ENCODE measurements at regions not wholly inside any gene's neighbourhood (a gene's known extent, or its start where the extent isn't known, plus 50 kb on each side); places are given as distances from the start of the nearest gene placed in this dataset.

DNA sequence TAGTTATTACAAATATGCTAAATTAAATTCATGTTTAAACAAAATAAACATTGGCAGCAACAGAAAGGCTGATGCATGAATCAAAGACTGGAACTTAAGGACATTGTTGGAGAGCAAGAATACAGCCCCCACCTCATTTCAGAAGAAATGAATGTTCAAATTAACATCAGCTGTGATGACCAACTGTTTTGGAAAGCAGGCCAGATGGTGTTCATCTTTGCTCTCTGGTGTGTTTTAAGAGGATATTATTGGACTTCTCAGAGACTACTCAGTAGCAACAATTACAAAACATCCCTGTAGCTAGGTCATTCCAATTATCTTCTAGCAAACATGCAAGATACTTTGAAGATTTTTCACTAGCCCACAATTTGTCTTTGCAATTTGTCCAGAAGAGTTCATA is 118.6 kb upstream of the DOK5 start:
- DNase-seq (ENCODE audit: low read depth in 4 of 4, low spot score in 2 of 4), result peak in 1 of 4 donors; percentile 29

DNA sequence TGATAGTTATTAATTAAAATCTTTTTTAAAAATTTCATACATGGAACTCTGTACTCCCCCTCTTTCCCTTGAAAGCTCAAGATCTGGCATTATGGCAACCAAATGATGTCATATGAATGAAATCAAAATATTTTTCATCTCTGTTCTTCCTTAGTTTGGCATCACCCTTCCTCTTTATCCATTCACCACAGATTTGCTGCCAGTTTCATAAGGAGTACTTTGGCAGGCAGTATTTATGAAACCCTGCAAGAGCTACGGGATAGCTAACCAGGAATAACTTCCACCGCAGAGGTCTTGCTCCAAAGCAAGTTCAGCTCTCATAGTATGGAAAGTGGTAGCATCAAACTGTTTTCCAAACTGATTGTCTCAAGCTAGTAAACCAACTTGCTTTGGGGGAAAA is 113.9 kb upstream of the DOK5 start:
- no peak for DNase-seq (ENCODE audit: low read depth in 4 of 4, low spot score in 2 of 4)

DNA sequence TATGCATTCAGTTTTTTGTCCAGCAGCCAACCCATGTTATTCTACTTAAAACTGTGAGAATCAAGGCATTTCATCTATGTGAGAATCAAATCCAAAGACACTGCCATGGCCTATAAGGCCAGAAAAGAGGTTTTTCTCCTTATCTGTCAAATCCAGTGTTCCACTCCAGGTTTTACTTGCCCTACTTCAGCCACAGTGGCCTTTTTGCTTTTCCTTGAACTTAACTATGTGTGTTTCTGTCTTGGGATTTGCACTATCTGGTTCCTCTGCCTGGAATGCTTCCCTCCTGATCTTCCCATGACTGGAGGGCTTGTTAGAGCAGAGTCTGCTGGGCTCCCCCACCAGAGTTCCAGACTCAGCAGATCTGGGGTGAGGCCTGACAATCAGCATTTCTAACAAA is 113.1 kb upstream of the DOK5 start:
- no peak for DNase-seq (ENCODE audit: low read depth in 4 of 4, low spot score in 2 of 4)

- no peak for DNase-seq (ENCODE audit: low read depth in 4 of 4, low spot score in 2 of 4)
These were observed 111.0 kb upstream of the DOK5 start for GRCh38 chr20:54364365-54364764.

DNA sequence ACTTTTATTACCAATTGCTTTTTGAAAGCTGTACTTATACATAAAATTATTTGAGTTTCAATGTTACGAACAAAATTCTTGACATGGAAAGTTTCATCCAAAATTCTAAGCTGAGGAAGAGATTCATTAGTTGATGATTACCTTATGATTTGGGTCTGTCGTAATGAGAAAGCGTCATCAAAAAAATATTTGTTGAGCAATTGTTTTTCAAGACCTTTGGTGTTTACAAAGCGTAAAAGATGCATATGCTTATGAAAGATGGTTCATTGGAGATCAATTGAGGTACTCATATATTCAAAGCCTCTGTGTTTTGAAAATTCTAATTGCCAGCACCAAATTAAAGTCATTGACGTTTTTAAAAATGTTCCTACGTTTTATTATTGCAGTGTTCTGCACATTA is 110.5 kb upstream of the DOK5 start:
- no peak for DNase-seq (ENCODE audit: low read depth in 4 of 4, low spot score in 2 of 4)

DNA sequence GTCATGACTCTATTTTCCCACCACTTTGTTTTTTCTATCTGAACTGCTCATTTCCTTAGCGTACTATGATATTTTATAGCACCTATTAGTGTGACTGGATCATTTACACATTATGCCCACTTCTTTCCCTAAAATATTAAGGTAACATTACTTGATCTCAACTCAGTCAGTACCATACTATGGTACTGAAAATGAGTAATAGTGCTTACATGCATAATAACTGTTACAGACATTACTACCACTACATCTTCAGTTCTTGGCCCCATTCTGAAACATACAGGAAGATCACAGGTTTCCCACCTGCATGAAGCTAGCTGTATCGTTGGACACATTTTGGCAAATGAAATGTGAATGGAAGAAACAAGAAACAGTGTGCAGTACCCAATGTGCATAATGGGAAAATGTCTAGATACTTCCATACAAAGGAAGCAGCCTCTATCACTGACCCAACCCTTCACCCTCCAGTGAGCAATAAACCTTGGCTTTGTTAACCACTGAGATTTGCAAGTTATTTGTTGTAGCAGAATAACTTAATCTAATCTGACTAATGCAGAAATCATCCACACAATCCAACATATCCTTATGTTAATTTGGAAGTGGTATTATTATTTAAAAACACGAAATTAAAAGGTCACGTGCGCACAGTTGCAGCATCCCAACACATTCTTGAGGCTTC is 108.6 kb upstream of the DOK5 start:
- no peak for DNase-seq (ENCODE audit: low read depth in 4 of 4, low spot score in 2 of 4)

DNA sequence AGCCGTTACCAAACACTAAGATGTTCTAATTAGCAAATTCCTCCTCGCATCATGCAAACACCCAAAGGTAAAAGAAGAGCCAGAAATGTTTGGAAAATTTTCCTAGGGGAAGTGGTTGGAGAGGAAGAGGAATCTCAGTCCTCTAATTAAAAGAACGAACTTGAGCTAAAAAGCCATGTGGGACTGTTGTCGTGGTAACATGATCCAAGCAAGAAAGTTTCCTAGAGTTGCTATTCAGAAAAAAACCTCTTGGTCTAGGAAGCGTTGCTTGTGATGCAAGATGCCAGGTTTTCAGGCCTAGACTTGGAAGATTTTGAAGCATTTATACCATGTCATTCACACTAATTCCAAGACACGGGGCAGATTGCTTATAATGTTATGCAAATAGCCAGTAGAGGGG is 106.8 kb upstream of the DOK5 start:
- DNase-seq (ENCODE audit: low read depth in 4 of 4, low spot score in 2 of 4), result no peak

DNA sequence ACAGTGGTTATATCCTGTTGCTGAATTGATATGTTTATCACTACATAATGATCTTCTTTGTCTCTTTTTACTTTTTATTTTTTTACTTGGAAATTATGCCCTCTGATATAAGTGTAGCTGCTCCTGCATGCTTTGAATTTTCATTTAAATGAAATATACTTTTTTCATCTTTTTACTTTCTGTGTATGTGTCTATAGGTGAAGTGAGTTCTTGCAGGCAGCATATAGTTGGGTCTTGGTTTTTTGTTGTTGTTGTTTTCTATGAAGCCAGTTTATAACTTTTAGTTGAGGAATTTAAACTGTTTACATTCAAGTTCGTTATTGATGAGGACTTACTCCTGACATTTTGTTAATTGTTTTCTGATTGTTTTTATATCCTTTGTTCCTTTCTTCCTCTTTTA is 103.1 kb upstream of the DOK5 start:
- no peak for DNase-seq (ENCODE audit: low read depth in 4 of 4, low spot score in 2 of 4)

GRCh38 chr20:54377992-54378773 is 97.2 kb upstream of the DOK5 start:
- no peak for DNase-seq (ENCODE audit: low read depth in 4 of 4, low spot score in 2 of 4)

DNA sequence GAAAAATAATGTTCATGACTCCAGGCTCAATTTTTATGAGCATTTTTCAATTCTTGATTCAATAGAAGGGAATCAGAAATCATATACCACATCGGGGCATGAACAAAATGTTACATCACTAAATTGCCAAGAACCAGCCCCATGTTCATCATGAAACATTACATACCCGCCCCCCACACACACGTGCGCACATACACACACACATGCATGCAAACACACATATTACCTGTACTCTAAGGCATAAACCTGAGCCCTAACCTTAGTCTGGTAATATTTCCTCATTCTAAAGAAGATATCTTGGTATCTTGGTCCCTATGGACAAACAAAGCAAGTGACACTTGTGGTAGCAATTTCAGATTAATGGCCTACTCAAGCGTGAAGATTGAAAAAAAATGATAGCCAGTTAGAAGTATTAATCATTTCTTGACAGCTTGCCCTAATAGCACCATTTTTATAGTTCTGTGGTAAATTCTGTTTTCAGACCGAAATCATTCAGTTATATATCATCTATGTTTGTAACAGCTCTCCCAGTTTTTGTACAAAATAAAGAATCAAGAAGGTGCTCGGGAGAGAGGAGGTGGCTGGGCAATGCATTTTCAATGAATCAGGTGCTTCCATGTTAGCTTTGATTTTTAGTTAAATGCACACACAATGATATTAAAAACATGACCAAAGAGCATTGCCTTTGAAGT is 95.4 kb upstream of the DOK5 start:
- DNase-seq (ENCODE audit: low read depth in 4 of 4, low spot score in 2 of 4), result no peak

DNA sequence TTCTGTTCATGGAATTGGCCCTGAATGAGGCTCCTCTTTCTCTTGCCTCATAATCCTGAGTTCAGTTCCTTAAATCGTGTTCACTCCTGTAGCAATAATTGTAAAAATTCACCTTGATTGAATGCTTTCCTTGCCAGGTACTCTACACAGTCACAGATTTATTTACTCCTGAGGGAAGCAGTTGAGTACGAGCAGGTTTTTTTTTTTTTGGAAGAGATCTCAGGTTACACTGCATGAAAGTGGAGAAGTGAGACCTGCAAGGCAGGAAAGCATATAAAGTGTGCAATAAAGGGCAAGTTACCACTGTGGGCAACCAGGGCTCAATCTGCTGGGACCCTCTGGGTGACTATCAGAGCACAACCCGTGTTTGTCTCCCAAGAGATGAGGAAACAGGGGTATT is 93.0 kb upstream of the DOK5 start:
- DNase-seq (ENCODE audit: low read depth in 4 of 4, low spot score in 2 of 4), result peak in 1 of 4 donors; percentile 24

DNA sequence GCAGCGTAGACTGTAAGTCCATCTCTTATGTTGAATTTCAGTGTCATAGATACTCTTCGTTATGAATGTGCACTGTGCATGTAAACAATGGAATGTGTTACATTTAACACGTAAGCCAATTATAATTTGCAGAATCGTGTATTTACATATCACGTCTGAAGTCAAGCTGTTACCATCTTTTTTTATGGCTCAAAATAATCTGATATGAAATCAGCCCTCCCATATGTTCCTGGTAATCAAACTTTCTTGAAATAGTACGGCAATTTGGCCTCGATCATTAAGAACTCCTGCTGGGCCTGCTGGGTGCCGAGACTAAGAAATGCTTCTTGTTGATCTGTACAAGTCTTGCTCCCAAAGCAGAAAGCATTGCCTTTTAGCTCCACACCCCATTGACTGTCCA is 89.6 kb upstream of the DOK5 start:
- no peak for DNase-seq (ENCODE audit: low read depth in 4 of 4, low spot score in 2 of 4)

DNA sequence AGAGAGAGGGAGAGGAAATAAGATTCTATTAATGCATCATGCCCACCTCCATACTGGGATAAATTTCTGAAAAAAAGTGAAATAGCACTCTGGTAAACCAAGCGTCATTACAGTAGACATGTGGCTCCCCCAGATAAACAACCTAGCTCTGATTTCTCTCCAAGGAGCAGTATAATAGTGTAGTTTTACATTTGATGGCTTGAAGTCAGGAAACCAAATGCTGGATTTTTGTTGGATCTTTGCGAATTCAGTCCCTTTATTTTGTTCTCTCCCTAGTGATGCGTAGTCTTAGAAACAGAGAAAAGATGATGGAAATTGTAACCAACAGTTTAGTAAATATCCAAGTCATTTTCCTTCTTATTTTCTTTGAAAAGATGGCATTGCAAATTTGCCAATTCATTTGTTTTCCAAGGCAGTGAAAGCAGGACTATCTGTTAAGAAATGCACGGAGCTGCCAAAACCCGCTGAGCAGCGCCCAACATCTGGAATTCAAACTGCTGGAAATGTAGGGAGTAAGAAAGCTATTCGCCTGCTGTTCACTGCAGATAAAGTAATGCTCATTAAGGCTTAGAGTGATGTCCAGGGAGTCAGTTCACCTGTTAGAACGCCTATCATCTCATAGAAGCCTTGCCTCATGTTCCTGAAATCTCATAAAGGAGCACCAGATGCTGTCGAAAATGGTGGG is 85.7 kb upstream of the DOK5 start:
- DNase-seq (ENCODE audit: low read depth in 4 of 4, low spot score in 2 of 4), result no peak

DNA sequence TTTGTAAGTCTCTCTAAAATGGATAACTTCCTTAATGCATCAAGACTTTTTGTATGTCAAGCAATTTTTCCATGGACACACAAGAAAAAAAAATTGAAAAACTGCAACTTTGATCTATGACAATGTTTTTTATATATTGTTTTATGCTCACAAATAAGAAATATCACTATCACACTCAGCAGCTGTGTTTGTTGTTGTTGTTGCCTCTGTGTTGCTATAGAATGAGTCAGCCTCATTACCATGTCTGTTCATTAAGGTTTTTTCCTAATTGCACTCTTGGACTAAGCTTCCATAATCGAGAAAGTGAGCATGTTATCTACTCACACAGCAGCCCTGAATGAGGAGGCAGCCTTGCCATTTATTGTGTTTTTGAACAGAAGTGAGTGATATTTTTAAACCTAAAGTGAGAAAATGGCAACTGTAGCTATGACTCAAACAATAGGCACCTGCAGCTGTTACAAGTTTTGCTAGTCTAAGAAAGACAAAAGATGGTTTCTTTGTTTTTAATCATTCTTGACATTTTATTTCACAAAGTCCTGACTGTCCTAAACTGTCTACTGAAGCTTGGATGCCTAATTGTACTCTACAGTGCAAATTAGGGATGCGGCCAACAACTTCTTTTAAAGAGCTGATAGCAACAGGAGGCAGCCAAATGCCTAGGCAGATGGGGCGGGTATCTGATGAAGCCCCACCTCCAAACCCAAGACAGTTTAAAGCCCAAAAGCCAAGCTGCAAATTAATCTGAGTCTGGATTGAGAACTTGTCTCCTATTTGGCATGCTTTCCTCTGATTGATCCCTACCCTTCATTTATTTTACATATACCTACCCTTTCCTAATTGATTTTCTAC is 77.9 kb upstream of the DOK5 start:
- DNase-seq (ENCODE audit: low read depth in 4 of 4, low spot score in 2 of 4), result no peak

DNA sequence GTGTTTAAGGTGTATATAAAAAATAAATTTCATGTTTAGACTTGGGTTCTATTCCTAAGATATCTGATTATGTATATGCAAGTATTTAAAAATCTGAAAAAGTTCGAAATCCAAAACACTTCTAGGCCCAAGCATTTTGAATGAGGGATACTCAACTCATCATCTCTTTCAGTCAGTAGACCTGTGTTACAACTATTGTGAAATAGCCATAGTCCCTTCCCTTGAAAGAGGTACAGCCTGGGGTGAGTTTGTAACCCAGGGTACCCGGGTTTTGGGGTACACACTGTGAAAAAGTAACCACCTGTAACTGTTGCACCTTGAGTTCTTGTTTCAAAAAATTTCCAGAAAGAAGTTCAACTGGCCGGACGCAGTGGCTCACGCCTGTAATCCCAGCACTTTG is 76.6 kb upstream of the DOK5 start:
- no peak for DNase-seq (ENCODE audit: low read depth in 4 of 4, low spot score in 2 of 4)

DNA sequence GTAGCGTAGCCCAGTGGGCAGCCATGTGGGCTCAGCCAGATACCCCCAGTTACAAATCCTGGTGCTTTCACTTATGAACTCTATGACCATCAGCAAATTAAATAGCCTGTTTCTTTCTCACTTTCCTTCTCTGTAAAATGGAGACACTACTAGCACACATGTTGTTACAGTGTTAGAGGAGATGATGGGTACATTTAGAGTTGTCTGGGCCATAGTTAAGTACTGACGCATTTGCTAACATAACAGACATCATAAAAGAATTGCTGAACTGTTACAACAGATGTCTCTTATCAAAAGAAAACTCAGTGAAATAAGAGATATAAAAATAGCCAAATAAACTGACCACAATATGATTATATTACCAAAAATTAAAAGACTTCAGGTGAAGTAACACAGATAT is 69.9 kb upstream of the DOK5 start:
- no peak for DNase-seq (ENCODE audit: low read depth in 4 of 4, low spot score in 2 of 4)

GRCh38 chr20:54407459-54407858 is 67.9 kb upstream of the DOK5 start:
- DNase-seq (ENCODE audit: low read depth in 4 of 4, low spot score in 2 of 4), result no peak

DNA sequence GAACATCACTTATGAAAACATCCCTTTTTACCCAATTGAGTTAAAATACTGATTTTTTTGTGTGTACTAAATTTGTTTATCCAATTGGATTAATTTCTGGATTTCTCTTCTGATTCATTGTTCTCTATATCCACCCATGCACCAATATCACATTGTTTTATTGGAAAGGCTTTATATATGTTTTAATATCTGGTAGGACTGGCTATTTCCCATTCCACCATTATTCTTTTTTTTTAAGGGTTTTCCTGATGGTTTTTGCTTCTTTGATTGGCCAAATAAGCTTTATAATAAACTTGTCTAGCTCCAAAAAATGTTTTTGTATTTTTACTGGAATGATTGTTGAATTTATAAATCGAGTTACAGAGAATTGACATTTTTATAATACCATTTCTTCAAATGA is 59.4 kb upstream of the DOK5 start:
- no peak for DNase-seq (ENCODE audit: low read depth in 4 of 4, low spot score in 2 of 4)

- DNase-seq (ENCODE audit: low read depth in 4 of 4, low spot score in 2 of 4), result no peak
These were observed 58.6 kb upstream of the DOK5 start for GRCh38 chr20:54416770-54417169.

DNA sequence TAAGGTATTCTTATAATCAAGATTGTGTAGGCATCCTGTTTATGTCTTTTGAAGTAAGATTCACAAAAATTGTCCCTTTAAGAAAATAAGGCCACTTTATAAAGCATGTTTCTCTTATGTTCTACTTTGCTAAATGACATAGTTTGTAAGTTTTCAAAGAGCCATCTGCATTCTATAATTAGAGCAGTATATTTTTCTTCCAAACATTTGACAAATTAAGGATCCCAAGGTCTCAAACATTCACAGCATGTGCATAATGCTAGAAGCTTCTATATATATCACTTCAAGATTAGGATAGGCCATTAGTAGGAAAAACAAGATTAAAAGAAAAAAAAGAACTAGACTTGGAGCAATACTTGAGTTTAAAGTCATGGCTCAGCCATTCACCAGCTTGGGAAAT is 55.9 kb upstream of the DOK5 start:
- DNase-seq (ENCODE audit: low read depth in 4 of 4, low spot score in 2 of 4), result no peak
